Tibial artery (tissue), 4 donors: ENCODE measurements at regions not wholly inside any gene's neighbourhood (a gene's known extent, or its start where the extent isn't known, plus 50 kb on each side); places are given as distances from the start of the nearest gene placed in this dataset.

Experiments
- DNase-seq, 2 donors: peaks; one replicate each; pipeline ENCODE4 v3.0.0-alpha.2; 2019
- H3K27ac ChIP-seq, 2 donors: fragments of 200-600 bp; sonication (generic) in 1 of 2; 1 replicate in 1 of 2; 2 replicates in 1 of 2; pipeline ENCODE4 v1.5.1; 2018 to 2019; ENCODE audit warnings: mild to moderate bottlenecking in 1 of 2
- H3K27me3 ChIP-seq, 2 donors: fragments of 200-600 bp; sonication (generic) in 1 of 2; one replicate each; pipeline versions ENCODE4 v1.5.1 to v1.6.0; 2016 to 2019
- H3K36me3 ChIP-seq, 3 donors: fragments of 200-600 bp; sonication (generic) in 2 of 3; one replicate each; pipeline ENCODE4 v1.5.1; 2016 to 2019; ENCODE audit warnings: mild to moderate bottlenecking in 2 of 3
- H3K4me1 ChIP-seq, 4 donors: fragments of 200-600 bp; sonication (generic) in 2 of 4; 1 replicate in 3 of 4; 2 replicates in 1 of 4; pipeline ENCODE4 v1.5.1; 2016 to 2019
- H3K4me3 ChIP-seq, 2 donors: fragments of 200-600 bp; sonication (generic) in 1 of 2; 1 replicate in 1 of 2; 2 replicates in 1 of 2; pipeline ENCODE4 v1.5.1; 2018 to 2019; ENCODE audit warnings: mild to moderate bottlenecking in 2 of 2
- H3K9me3 ChIP-seq, 3 donors: fragments of 200-600 bp; sonication (generic) in 1 of 3; one replicate each; pipeline ENCODE4 v1.5.1; 2016 to 2019
- intact Hi-C: fragments of 100-400 bp; cut with DNase I; formaldehyde crosslinking; loops from one replicate; pipeline ENCODE4 v1.15.0; 2023; ENCODE audit warnings: low total_unique reads
- TF ChIP-seq, protein P1 (sequence below), 2 experiments: fragments of 200-600 bp in 1 of 2; fragments of 450-650 bp in 1 of 2; IDR thresholded peaks; one replicate each; pipeline ENCODE4 v1.5.1; 2017 to 2019; ENCODE audit warnings: antibody characterized with exemption in 2 of 2, mild to moderate bottlenecking in 1 of 2, moderate library complexity in 1 of 2

DNA sequence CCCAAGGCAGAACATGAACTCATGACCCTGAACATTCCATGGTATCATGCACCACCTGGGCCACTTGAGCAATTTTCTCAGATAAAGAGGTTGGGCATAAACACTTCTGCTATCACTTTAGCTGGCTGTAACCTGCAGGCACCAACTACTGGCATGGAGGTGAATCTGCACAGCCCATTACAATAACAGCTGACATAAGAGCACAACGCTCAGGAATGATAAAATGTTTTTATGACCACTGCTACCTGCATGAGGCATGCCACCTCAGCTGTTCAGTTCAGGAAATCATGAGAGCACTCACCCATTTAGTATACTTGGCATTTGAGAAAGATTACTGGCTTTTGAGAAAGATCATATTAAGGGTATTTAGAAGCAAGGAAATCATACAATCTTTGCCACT is 85.7 kb upstream of the SPIN4 start:
- peaks cover 0 to 13% (median 0%) of the 10 kb centered on the region in 4 donors for H3K4me1 ChIP-seq
- H3K27me3 ChIP-seq, result no peaks in the 10 kb centered on the region
- H3K4me3 ChIP-seq, result no peak overlapping the region
- no peaks in the 10 kb centered on the region for H3K36me3 ChIP-seq
- no peak overlapping the region for H3K27ac ChIP-seq
- TF ChIP-seq, protein P1, sequence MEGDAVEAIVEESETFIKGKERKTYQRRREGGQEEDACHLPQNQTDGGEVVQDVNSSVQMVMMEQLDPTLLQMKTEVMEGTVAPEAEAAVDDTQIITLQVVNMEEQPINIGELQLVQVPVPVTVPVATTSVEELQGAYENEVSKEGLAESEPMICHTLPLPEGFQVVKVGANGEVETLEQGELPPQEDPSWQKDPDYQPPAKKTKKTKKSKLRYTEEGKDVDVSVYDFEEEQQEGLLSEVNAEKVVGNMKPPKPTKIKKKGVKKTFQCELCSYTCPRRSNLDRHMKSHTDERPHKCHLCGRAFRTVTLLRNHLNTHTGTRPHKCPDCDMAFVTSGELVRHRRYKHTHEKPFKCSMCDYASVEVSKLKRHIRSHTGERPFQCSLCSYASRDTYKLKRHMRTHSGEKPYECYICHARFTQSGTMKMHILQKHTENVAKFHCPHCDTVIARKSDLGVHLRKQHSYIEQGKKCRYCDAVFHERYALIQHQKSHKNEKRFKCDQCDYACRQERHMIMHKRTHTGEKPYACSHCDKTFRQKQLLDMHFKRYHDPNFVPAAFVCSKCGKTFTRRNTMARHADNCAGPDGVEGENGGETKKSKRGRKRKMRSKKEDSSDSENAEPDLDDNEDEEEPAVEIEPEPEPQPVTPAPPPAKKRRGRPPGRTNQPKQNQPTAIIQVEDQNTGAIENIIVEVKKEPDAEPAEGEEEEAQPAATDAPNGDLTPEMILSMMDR (IDR thresholded peaks at IDR 0.05), result no peak
- H3K9me3 ChIP-seq, result peaks cover 0 to 4% (median 0%) of the 10 kb centered on the region in 3 donors
- DNase-seq, result no peak
- intact Hi-C loops, result no loop called here

DNA sequence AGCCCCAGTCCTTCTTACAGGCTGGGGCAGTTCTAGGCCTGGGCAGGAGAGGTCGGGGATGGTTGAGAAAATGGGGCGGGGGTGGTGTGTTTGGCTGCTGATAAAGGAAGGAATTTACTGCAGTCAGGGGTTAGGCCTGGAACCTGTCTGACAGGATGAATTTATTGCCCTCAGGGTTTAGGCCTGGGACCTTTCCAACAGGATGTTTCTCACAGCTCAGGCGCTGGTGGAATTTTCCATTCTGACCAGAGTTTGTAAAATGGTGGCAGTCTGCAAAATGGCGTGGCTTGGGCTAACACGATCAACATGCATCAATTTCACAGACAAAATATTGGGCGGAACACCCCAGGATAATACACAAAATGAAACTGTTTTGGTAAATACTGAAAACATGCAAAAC is 83.5 kb upstream of the SPIN4 start:
- H3K9me3 ChIP-seq, result no peaks in the 10 kb centered on the region
- peaks cover 0 to 13% (median 0%) of the 10 kb centered on the region in 4 donors for H3K4me1 ChIP-seq
- no peaks in the 10 kb centered on the region for H3K27me3 ChIP-seq
- no peak overlapping the region for H3K4me3 ChIP-seq
- DNase-seq, result no peak
- TF ChIP-seq, protein P1 (IDR thresholded peaks at IDR 0.05), result no peak
- intact Hi-C loops, result no loop called here
- peaks cover 0 to 4% (median 0%) of the 10 kb centered on the region in 3 donors for H3K36me3 ChIP-seq
- H3K27ac ChIP-seq, result no peak overlapping the region

DNA sequence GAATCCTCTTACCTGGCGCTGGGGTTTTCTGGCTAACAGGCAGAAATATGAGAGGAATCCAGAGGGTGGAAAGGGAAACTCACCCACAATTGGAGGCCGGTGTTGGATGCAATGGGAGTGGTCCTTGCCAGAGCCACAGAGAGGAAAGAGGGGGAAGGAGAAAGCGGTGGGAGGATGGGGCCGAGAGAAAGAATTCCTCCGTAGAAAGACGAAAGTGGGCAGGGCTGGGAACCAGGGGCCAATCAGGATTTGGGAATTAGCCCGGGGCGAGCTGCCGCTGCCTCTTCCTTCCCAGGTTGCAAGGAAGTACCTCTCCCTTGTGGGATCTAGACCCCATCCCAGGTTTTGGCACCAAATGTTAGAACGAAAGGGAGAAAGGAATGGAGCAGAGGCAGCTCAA is 83.1 kb upstream of the SPIN4 start:
- intact Hi-C loops, result no loop called here
- Histone ChIP-seq H3K9me3 (no peaks in the 10 kb centered on the region), H3K4me3 (no peak overlapping the region), H3K4me1 (peaks cover 0 to 13% (median 0%) of the 10 kb centered on the region in 4 donors), H3K27me3 (no peaks in the 10 kb centered on the region), H3K36me3 (peaks cover 0 to 7% (median 0%) of the 10 kb centered on the region in 3 donors), H3K27ac (no peak overlapping the region)
- TF ChIP-seq, protein P1 (IDR thresholded peaks at IDR 0.05), result no peak
- no peak for DNase-seq

DNA sequence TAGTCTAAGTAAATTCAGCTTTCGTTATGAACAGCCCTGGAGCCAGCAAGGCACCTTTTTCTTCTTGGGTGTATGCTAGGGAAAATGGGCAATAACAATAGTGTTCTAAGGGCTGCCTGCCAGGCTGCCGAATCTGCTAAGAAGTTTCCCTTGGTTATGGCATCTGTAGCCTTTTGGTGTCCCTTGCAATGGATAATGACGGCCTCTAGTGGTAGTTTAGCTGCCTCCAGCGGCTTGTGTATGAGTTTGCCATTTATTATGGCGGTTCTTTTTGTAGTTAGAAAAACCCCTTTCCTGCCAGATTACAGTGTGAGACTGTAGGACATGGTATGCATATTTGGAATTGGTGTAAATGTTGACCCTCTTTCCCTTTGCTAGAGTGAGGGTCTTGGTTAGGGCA is 78.9 kb upstream of the SPIN4 start:
- no peak for DNase-seq
- TF ChIP-seq, protein P1 (IDR thresholded peaks at IDR 0.05), result no peak
- intact Hi-C loops, result no loop called here
- no peak overlapping the region for H3K27ac ChIP-seq
- H3K4me1 ChIP-seq, result peaks cover 0 to 13% (median 0%) of the 10 kb centered on the region in 4 donors
- peaks cover 0 to 39% (median 18%) of the 10 kb centered on the region in 3 donors for H3K36me3 ChIP-seq
- no peaks in the 10 kb centered on the region for H3K9me3 ChIP-seq
- H3K4me3 ChIP-seq, result no peak overlapping the region
- H3K27me3 ChIP-seq, result no peaks in the 10 kb centered on the region

DNA sequence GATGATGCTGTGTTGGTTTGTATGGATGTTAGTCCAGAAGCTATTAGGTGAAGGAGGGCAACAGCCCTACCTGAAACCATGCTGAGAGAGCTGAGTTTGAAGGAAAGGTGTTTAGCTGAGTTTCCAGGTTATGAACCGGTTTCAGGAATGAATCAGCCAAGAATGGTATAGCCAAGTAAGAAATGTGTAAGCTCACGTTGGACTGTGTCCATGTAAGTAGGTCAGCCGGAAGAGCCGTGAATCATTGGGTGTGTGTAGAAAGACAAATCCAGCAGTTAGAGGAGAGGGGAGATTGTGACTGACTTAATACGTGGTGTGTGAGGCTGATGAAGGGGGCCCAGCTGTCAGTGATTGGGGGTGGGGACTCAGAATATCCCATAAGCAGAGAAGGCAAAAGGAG is 77.2 kb upstream of the SPIN4 start:
- intact Hi-C loops, result no loop called here
- no peaks in the 10 kb centered on the region for H3K9me3 ChIP-seq
- H3K4me1 ChIP-seq, result no peaks in the 10 kb centered on the region
- peaks cover 3 to 52% (median 18%) of the 10 kb centered on the region in 3 donors for H3K36me3 ChIP-seq
- no peak overlapping the region for H3K4me3 ChIP-seq
- no peak overlapping the region for H3K27ac ChIP-seq
- H3K27me3 ChIP-seq, result no peaks in the 10 kb centered on the region
- TF ChIP-seq, protein P1 (IDR thresholded peaks at IDR 0.05), result no peak
- DNase-seq, result no peak

DNA sequence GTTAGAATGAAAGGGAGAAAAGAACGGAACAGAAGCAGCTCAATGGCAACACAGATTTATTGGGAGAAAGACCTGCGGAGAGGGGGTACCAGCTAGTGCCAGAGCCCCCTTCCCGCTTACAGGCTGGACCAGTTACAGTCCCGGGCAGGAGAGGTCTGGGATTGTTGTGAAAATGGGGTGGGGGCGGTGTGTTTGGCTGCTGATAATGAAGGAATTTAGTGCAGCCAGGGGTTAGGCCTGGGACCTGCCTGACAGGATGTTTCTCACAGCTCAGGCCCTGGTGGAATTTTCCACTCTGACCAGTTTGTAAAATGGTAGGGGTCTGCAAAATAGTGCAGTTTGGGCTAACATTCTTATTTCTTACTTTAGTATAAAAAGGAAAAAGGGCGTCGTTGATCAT is 75.4 kb upstream of the SPIN4 start:
- intact Hi-C loops, result no loop called here
- Histone ChIP-seq H3K4me3 (no peak overlapping the region), H3K9me3 (no peaks in the 10 kb centered on the region), H3K27ac (no peak overlapping the region), H3K4me1 (no peaks in the 10 kb centered on the region), H3K27me3 (no peaks in the 10 kb centered on the region), H3K36me3 (peaks cover 3 to 52% (median 18%) of the 10 kb centered on the region in 3 donors)
- TF ChIP-seq, protein P1 (IDR thresholded peaks at IDR 0.05), result no peak
- DNase-seq, result no peak
